ENCODE measurements at regions not wholly inside any gene's neighbourhood (a gene's known extent, or its start where the extent isn't known, plus 50 kb on each side); places are given as distances from the start of the nearest gene placed in this dataset.

GRCh38 chr4:4808086-4808485 lies 51.4 kb upstream of the MSX1 start:
- DNase-seq (no peak), ATAC-seq (ENCODE audit: poor library complexity) (no peak)
- intact Hi-C loops (cut with DNase I): no loop called here

GRCh38 chr4:4805887-4806286 lies 53.6 kb upstream of the MSX1 start:
- no peak for DNase-seq
- ATAC-seq (ENCODE audit: poor library complexity): no peak
- intact Hi-C loops (cut with DNase I): no loop called here

DNA sequence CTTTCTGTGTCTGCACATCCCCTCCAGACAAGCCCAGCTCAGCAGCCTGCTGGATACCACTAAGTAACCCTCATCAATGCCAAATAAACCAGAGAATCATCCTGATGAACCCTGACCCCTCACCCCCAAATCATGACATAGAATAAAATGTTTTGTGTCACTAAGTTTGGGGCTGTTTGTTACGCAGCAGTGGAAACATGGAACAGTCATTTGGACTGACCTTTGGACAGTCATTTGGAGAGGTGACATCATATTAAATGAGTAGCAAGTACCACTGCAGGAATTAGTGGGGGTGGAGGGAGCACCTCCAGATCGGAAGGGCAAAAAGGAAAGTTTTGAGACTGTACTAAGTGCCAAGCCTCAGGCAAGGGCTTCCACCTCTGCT lies 55.6 kb upstream of the MSX1 start:
- no peak for DNase-seq
- intact Hi-C loops (cut with DNase I): no loop called here
- ATAC-seq (ENCODE audit: poor library complexity): no peak

DNA sequence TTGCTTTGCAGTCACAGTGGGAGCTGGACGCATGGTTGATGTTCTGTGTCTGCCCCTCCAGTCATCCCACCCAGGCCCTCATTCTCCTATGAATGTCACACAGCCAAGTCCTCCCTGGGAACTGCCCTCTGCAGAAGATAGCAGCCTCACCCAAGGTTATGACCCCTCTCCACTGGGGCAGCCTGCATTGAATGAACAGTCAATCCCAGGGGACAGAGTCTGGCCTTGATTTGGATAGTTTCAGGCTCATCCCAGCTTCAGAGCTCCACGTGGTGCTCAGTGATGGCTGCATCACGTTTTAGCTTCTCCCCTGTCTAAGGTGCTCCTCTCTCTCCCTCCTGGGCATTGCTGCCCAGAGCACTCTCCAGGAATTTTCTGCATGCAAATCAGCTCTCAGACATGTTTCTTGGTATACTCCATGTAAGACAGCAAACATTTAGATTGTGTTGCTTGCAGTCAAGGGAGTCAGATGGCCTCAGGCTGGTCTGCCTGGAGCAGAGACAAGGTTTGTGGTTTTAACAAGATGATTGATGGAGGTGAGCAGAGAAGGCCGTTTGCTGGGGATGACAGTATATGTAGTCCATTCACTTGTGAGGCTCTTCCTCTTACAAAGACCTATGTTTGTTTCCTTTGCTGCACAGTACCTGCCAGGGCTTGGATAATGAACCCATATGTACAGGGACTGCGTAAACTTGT lies 56.1 kb upstream of the MSX1 start:
- DNase-seq: no peak
- intact Hi-C loops (cut with DNase I): no loop called here
- ATAC-seq (ENCODE audit: poor library complexity): no peak

DNA sequence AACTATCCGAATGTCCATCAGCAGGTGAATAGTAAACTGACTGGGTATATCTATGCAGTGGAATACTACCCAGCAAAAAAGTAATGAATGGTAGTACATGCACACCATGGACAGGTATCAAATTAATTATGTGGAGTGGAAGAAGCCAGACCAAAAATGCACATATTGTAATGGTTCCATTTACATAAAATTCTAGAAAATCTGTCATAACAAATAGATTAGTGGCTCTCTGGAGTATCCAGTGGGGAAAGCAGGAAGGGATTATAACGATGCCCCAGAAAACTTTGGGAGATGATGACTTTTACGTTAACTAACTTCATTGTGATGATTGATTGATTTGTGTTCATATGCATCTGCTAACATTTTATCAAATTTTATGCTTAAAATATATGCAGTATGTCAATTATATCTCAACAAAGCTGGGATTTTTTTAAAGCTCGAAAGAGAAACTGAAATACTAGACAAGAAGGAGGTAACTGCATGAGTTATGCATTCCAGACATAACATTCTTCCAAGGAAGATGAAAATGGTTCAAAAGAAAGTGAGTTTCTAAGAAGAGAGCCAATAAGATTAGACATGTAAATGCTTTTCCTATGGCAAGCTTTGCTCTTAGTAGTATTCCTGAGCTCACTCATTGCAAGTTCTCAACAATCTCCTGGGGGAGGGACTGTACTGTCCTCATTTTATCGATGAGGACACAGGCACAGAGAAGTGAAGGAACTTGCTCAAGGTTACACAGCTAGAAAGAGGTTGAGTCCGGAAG lies 58.6 kb upstream of the MSX1 start:
- intact Hi-C loops (cut with DNase I): no loop called here
- ATAC-seq (ENCODE audit: poor library complexity): no peak
- DNase-seq: no peak

DNA sequence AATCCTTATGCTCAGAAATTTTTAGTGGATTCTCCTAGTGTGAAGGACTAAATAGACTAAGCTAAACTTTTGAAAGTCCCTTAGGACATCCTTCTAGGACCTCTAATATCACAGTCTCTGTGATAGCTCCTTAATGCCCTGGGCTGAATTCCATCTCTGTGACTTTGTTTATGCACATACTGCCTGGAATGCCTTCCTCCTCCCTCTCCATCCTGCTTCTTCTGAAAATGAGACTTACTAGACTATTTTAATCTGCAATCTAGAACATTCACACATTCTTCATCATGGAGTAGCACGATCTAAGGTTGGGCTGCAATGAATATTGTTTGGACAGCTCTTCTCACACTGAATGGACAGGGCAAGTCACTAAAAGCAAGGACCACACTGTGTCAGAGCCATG lies 65.0 kb upstream of the MSX1 start:
- no peak for DNase-seq
- ATAC-seq (ENCODE audit: poor library complexity): no peak
- intact Hi-C loops (cut with DNase I): no loop called here

DNA sequence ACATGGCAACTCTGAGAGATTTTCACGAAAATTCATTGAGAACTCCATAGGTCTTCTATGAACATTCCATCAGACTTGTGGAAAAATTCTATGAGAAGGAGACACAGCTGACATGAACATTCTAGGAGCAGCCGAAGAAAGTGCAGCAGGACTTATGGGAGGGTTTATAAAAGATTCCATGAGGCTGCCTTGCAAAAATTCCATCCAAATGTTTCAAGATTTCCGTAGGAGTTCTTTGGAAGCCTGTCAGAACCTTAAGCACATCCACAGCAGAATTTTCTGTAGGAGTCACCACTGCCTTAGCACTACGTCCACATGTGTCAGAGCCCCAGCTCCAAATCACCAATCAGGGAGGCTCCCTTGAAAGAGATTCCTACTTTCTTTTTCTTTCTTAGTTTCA lies 67.0 kb upstream of the MSX1 start:
- no peak for DNase-seq
- ATAC-seq (ENCODE audit: poor library complexity): no peak
- intact Hi-C loops (cut with DNase I): no loop called here

GRCh38 chr4:4791299-4792111 lies 68.0 kb upstream of the MSX1 start:
- intact Hi-C loops (cut with DNase I): no loop called here
- DNase-seq (no peak), ATAC-seq (ENCODE audit: poor library complexity) (no peak)

DNA sequence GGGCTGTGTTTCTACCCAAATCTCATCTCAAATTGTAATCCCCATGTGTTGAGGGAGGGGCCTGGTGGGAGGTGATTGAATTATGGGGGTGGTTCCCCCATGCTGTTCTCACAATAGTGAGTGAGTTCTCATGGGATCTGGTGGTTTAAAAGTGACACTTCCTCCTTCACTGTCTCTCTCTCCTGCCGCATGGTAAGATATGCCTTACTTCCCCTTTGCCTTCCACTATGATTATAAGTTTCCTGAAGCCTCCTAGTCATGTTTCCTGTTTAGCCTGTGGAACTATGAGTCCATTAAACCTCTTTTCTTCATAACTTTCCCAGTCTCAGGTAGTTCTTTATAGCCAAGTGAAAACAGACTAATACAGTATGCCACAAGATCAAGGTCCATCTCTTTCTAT lies 70.0 kb upstream of the MSX1 start:
- DNase-seq (no peak), ATAC-seq (ENCODE audit: poor library complexity) (no peak)
- intact Hi-C loops (cut with DNase I): no loop called here

DNA sequence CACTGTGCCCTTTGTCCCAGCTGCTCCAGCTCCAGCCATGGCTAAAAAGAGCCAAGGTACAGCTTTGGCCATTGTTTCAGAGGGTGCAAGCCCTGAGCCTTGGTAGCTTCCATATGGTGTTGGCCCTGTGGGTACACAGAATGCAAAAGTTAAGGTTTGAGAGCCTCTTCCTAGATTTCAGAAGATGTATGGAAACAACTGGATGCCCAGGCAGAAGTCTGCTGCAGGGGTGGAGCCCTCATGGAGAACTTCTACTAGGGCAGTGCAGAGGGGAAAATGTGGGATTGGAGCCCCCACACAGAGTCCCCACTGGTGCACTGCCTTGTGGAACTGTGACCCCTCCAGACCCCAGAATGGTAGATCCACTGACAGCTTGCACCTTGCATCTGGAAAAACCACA lies 70.9 kb upstream of the MSX1 start:
- intact Hi-C loops (cut with DNase I): no loop called here

DNA sequence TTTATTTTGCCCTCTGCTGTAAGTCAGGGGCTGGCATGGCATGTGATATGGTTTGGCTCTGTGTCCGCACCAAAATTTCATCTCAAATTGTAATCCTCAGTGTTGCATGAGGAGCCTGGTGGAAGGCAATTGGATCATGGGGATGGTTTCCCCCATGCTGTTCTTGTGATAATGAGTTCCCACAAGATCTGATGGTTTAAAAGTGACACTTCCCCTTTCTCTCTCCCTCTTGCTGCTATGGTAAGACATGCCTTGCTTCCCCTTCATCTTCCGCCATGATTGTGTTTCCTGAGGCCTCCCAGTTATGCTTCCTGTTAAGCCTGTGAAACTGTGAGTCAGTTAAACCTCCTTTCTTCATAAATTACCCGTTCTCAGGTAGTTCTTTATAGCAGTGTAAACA lies 72.0 kb upstream of the MSX1 start:
- ATAC-seq (ENCODE audit: poor library complexity) (no peak), DNase-seq (no peak)
- intact Hi-C loops (cut with DNase I): no loop called here

More for the DNA sequence above, 70.9 kb upstream of the MSX1 start:
- ATAC-seq (ENCODE audit: poor library complexity): no peak
- no peak for DNase-seq

DNA sequence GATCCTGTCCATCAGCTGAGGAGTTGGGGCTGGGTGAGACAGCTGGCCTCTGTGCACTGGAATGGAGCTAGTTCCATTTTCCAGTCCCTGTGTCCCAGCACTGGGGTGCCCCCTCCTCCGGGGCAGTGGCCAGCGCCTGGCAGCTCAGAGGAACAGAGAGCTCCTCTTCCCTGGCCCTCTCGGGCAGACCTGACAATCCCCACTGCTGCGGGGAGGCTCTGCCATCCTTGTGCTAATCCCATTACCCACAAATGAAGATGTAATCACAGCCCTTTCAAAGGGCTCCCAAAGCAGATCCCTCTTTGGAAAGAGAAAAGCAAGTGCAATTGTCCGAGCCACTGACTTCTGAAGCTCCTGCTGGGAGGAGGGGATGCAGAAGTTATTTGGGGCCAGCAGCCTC lies 75.1 kb upstream of the MSX1 start:
- intact Hi-C loops (cut with DNase I): no loop called here
- ATAC-seq (ENCODE audit: poor library complexity) (no peak), DNase-seq (no peak)

DNA sequence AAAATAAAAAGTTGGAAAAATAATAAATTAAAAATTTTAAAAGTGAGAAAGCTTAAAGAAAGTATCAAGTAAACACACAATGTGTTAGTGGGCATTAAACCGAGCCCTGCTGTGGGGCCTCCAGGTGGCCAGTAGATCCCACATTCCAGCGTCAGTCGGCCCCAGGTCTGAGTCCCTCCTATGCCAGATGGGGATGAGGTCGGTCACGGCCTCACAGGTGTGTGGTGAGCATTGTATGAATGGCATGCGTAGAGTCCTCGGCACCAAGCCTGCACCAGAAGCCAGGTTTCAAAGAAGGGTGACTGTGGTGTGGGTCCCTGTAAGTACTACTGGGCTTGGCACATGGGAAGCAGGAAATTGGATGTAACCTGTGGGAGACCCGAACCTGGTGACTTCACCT lies 75.6 kb upstream of the MSX1 start:
- DNase-seq: no peak
- intact Hi-C loops (cut with DNase I): no loop called here
- no peak for ATAC-seq (ENCODE audit: poor library complexity)

- ATAC-seq (ENCODE audit: poor library complexity) (no peak), DNase-seq (no peak)
- intact Hi-C loops (cut with DNase I): no loop called here
Measured at GRCh38 chr4:4782969-4783368, 76.5 kb upstream of the MSX1 start.

- no peak for DNase-seq
- intact Hi-C loops (cut with DNase I): no loop called here
- ATAC-seq (ENCODE audit: poor library complexity): no peak
Measured at GRCh38 chr4:4781936-4782707, 77.3 kb upstream of the MSX1 start.

GRCh38 chr4:4780729-4781244 lies 78.7 kb upstream of the MSX1 start:
- ATAC-seq (ENCODE audit: poor library complexity): no peak
- intact Hi-C loops (cut with DNase I): no loop called here
- no peak for DNase-seq

- ATAC-seq (ENCODE audit: poor library complexity): no peak
- no peak for DNase-seq
- intact Hi-C loops (cut with DNase I): no loop called here
Measured at GRCh38 chr4:4779486-4779885, 80.0 kb upstream of the MSX1 start.

GRCh38 chr4:4779054-4779453 lies 80.4 kb upstream of the MSX1 start:
- ATAC-seq (ENCODE audit: poor library complexity) (no peak), DNase-seq (no peak)
- intact Hi-C loops (cut with DNase I): no loop called here

- ATAC-seq (ENCODE audit: poor library complexity): no peak
- DNase-seq: no peak
- intact Hi-C loops (cut with DNase I): no loop called here
Measured at GRCh38 chr4:4778554-4778953, 80.9 kb upstream of the MSX1 start.

Measured in Right ventricle myocardium superior (tissue), 1 donor.